Stimulated activated CD4-positive, alpha-beta T cell treated with anti-CD3 and anti-CD28 coated beads, Interleukin-2, amount 100 ng/mL, for 48 hours (primary cell): ENCODE measurements at regions not wholly inside any gene's neighbourhood (a gene's known extent, or its start where the extent isn't known, plus 50 kb on each side); places are given as distances from the start of the nearest gene placed in this dataset.
"Not testable (repeated sequence)": the region's sequence is repeated elsewhere in the genome, so short reads cannot be mapped to it uniquely, and the experiment has no call there.

Source experiments
- DNase-seq, 2 donors: peaks; one replicate each; pipeline ENCODE4 v3.0.0-alpha.2; 2020

GRCh38 chr19:27843861-27844260 is 1369.1 kb downstream of the UQCRFS1 start:
- DNase-seq: no peak

GRCh38 chr19:27833031-27833430 is 1379.9 kb downstream of the UQCRFS1 start:
- DNase-seq: no peak

DNA sequence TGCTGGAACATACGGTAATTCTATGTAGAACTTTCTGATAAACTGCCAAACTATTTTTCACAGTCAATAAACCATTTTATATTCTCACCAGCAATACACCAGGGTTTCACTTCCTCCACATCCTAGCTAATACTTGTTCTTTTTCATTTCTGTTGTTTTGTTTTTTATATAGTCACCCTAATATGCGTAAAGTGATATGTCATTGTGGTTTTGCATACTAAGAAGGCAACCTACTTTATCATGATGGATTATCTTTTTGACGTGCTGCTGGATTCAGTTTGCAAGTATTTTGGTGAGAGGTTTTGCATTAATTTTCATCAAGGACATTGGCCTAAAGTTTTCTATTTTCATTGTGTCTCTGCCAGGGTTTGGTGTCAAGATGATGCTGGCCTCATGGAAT is 1384.1 kb downstream of the UQCRFS1 start:
- no peak for DNase-seq

GRCh38 chr19:27824108-27824507 is 1388.8 kb downstream of the UQCRFS1 start:
- no peak for DNase-seq

GRCh38 chr19:27822336-27822735 is 1390.6 kb downstream of the UQCRFS1 start:
- no peak for DNase-seq

DNA sequence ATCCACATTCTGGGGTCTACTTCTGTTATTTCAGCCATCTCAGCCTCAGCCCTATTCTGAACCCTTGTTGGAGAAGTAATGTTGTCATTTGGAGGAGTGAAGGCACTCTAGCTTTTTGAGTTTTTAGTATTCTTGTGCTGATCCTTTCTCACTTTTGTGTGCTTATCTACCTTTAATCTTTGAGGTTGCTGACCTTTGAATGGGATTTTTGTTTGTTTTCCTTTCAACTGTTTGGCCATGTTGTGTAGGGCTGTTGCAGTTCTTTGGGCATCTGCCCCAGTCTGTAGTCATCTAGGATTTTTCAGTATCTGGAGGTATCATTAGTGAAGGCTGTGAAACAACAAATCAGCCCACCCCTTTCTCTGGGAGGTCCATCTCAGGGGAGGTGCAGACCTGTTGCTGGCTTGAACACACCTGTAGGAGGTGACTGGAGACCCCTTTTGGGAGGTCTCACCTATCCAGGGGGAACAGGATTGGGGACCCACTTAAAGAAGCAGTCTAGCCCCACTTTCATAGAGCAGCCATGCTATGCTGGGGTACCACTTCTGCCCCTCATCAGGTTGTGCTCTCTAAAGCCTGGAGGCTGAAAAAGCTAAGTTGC is 1391.4 kb downstream of the UQCRFS1 start:
- DNase-seq: no peak

GRCh38 chr19:27815985-27816384 is 1397.0 kb downstream of the UQCRFS1 start:
- DNase-seq: no peak

GRCh38 chr19:27814834-27815233 is 1398.1 kb downstream of the UQCRFS1 start:
- DNase-seq: not testable (repeated sequence)

GRCh38 chr19:27814274-27814673 is 1398.7 kb downstream of the UQCRFS1 start:
- not testable (repeated sequence) for DNase-seq

GRCh38 chr19:27806471-27807070 is 1406.4 kb downstream of the UQCRFS1 start:
- DNase-seq: no peak

- no peak for DNase-seq
These were observed 1407.1 kb downstream of the UQCRFS1 start for GRCh38 chr19:27805848-27806247.

GRCh38 chr19:27802293-27802692 is 1410.7 kb downstream of the UQCRFS1 start:
- DNase-seq: not testable (repeated sequence)

- no peak for DNase-seq
These were observed 1416.4 kb downstream of the UQCRFS1 start for GRCh38 chr19:27796540-27796939.

DNA sequence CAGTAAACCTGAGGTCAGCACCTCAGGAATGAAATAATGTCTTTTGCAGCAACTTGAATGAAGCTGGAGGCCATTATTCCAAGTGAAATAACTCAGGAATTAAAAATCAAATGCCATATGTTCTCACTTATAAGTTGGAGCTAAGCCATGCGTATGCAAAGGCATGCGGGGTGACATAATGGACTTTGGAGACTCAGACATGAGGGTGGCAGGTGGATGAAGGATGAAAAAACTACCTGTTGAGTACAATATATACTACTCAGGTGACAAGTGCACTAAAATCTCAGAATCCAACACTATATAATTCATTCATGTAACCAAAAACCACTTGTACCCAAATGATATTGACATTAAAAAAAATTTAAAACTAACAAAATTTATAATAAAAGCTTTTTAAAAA is 1416.9 kb downstream of the UQCRFS1 start:
- no peak for DNase-seq

GRCh38 chr19:27795369-27795768 is 1417.6 kb downstream of the UQCRFS1 start:
- DNase-seq: no peak

DNA sequence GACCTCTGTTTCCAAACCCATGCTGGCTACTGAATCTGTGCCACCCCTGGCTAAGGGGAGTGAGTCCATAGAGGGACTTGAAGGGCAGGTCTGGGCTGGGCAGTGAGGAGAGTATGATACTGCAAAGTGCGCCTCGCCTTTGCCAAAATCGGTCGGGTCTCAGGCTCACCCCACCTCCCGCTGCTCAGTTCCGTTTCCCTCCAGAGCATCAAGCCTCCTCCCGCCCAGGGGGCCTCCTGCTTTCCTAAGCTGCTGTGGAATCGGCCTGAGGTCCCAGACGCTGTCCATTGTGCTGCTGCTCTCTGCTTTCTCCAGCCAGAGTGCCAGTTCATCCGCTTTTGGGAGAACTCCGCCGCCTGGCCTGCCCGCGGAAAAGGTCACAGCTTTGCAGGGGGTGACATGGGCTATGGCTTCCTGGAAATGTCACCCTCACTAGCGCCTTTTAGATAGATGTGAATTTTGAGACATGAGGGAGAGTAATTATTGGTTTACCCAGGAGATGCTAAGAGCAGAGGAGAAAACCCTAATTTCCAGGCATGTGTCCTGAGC is 1418.4 kb downstream of the UQCRFS1 start:
- DNase-seq: no peak

GRCh38 chr19:27793644-27794493 is 1419.1 kb downstream of the UQCRFS1 start:
- DNase-seq: peak; percentile 78 to 82

- peak; percentile 54 to 63 for DNase-seq
These were observed 1419.8 kb downstream of the UQCRFS1 start for GRCh38 chr19:27793128-27793643.

GRCh38 chr19:27792576-27793127 is 1420.3 kb downstream of the UQCRFS1 start:
- DNase-seq: no peak

DNA sequence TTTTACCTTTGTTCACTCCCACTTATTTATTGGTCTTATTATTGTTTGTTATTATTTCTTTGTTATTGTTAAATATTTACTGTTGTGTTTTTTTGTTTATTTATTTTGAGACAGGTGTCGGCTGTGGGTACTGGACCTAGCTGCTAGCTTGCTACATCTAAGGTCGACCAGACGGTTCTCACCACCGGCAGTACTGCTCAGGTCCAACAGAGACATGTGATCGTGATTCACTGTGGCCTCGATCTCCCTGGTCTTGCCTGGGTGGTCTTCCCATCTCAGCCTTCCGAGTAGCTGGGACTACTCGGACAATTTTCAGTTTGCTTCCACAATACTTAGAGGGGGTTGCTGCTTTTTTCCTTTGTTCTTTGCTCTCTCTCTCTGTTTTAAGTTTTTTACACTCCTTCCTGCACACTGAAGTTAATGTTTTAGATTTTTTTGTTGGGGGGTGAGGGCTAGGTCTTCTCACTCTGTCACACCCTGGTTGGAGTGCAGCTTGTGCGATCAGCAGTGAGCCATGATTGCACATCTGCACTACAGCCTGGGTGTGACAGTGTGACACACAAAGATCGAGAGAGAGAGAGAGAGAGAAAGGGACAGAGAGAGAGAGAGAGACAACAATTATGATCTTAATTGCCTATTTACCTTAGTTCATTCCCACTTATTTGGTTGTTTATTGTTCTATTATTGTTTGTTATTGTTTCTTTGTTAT is 1432.4 kb downstream of the UQCRFS1 start:
- no peak for DNase-seq

- no peak for DNase-seq
These were observed 1433.0 kb downstream of the UQCRFS1 start for GRCh38 chr19:27779954-27780353.

- no peak for DNase-seq
These were observed 1435.2 kb downstream of the UQCRFS1 start for GRCh38 chr19:27777726-27778125.
